Thymus (tissue), 11 donors: ENCODE measurements at regions not wholly inside any gene's neighbourhood (a gene's known extent, or its start where the extent isn't known, plus 50 kb on each side); places are given as distances from the start of the nearest gene placed in this dataset.

Experiments used
- DNase-seq, 9 donors: peaks; one replicate each; pipeline ENCODE4 v3.0.0-alpha.2; 2013; ENCODE audit warnings: low spot score in 9 of 9, low read depth in 6 of 9, missing footprints in 1 of 9
- H3K27ac ChIP-seq, 2 donors: one replicate each; pipeline ENCODE4 v1.5.1; 2013; ENCODE audit warnings: control low read depth in 1 of 2, low read depth in 1 of 2, low read length in 1 of 2, mild to moderate bottlenecking in 1 of 2, moderate library complexity in 1 of 2
- H3K27me3 ChIP-seq, 2 donors: one replicate each; pipeline ENCODE4 v1.5.1; 2013; ENCODE audit warnings: low read length in 1 of 2; ENCODE audit not compliant: control insufficient read depth in 2 of 2, insufficient read depth in 1 of 2
- H3K36me3 ChIP-seq, 2 donors: one replicate each; pipeline ENCODE4 v1.5.1; 2013; ENCODE audit warnings: low read length in 1 of 2, mild to moderate bottlenecking in 1 of 2, moderate library complexity in 1 of 2; ENCODE audit not compliant: control insufficient read depth in 2 of 2, insufficient read depth in 2 of 2
- H3K4me1 ChIP-seq, 2 donors: one replicate each; pipeline ENCODE4 v1.5.1; 2013; ENCODE audit warnings: low read length in 2 of 2; ENCODE audit not compliant: control insufficient read depth in 2 of 2, insufficient read depth in 2 of 2
- H3K4me3 ChIP-seq, 2 donors: one replicate each; pipeline ENCODE4 v1.5.1; 2013; ENCODE audit warnings: low read length in 2 of 2, control low read depth in 1 of 2, mild to moderate bottlenecking in 1 of 2
- H3K9me3 ChIP-seq, 2 donors: one replicate each; pipeline ENCODE4 v1.5.1; 2013; ENCODE audit warnings: low read length in 1 of 2, mild to moderate bottlenecking in 1 of 2; ENCODE audit not compliant: control insufficient read depth in 2 of 2, insufficient read depth in 1 of 2
- WGBS: extraction: QIAGEN DNeasy Blood & Tissue Kit; methylation state at CpG from one replicate; pipeline ENCODE4 v1.1.7; 2013; 5-methylcytosine and 5-hydroxymethylcytosine counted together
- donor health status: healthy.

- Histone ChIP-seq H3K27me3 (no peaks in the 10 kb centered on the region), H3K4me1 (no peaks in the 10 kb centered on the region), H3K9me3 (no peaks in the 10 kb centered on the region), H3K36me3 (no peaks in the 10 kb centered on the region), H3K4me3 (no peak overlapping the region), H3K27ac (no peak overlapping the region)
- DNase-seq: no peak
- 95% methylated on average over 4 of the region's 4 CpGs for WGBS
Observed at GRCh38 chr3:150057227-150057626, 86.5 kb upstream of the PFN2 start.

- no peaks in the 10 kb centered on the region for H3K27me3 ChIP-seq
- no peak overlapping the region for H3K27ac ChIP-seq
- H3K4me3 ChIP-seq: no peak overlapping the region
- 95% methylated on average over 6 of the region's 6 CpGs for WGBS
- H3K4me1 ChIP-seq: no peaks in the 10 kb centered on the region
- no peaks in the 10 kb centered on the region for H3K36me3 ChIP-seq
- DNase-seq: no peak
- no peaks in the 10 kb centered on the region for H3K9me3 ChIP-seq
Observed at GRCh38 chr3:150055332-150055731, 84.6 kb upstream of the PFN2 start.

DNA sequence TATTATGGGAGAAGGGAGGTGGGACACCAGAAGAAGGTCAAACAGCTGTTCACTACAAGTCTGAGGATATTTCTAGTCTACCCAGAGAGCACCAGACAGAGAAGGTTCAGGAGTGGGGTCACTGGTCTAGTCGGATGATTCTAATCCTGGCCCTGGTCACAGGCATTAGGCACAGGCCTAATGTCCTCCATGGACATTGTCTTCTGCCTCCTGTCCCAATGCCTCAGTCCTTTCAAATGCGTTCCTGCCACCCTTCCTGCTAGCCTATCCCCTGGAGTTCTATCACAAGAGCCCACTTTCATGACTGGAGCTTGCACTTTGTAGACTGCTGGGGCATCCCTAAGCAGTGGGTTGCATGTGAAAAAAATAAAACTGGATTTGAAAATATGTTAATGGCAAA, 83.9 kb upstream of the PFN2 start:
- Histone ChIP-seq H3K36me3 (no peaks in the 10 kb centered on the region), H3K27me3 (no peaks in the 10 kb centered on the region), H3K27ac (no peak overlapping the region), H3K4me3 (no peak overlapping the region), H3K9me3 (no peaks in the 10 kb centered on the region), H3K4me1 (no peaks in the 10 kb centered on the region)
- 96% methylated on average over 2 of the region's 2 CpGs for WGBS
- no peak for DNase-seq

DNA sequence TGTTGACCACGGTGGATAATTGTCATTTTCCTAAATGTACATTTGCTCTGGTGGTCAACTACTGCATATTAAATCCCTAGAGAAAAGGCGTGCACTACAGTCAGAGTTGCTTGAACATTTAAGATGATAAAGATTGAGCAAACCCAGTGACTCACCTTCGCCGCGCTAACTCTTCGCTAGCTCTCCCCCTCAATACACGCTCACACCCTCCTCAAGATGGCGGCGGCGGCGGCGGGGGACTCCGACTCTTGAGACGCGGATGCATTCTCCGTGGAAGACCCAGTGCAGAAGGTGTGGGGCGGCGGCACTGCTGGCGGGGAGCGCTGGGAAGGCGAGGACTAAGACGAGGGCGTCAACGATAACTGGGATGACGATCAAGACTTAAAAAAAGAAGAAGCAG, 79.8 kb upstream of the PFN2 start:
- 95% methylated on average over 25 of the region's 25 CpGs for WGBS
- H3K9me3 ChIP-seq: no peaks in the 10 kb centered on the region
- DNase-seq: no peak

DNA sequence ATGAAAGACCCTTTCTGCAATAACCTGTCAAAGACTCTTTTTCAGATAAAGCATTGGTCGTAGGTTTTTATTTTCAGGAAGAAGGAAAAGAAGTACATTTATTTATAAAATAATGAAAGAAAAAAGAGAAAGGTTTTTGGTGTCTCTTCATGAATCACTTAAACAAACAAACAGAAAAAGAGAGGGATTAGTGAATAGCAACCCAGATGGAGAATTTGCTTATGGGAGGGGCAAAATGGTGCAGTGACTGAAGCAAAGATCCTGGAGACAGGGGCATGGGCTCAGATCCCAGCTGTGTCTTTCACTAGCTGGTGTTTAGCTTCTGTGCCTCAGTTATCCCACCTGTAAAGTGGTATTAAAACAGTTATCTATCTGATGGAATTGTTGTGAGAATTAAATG, 78.6 kb upstream of the PFN2 start:
- DNase-seq: no peak

More for the DNA sequence above, 79.8 kb upstream of the PFN2 start:
- H3K27ac ChIP-seq: no peak overlapping the region
- H3K4me3 ChIP-seq: no peak overlapping the region
- H3K4me1 ChIP-seq: no peaks in the 10 kb centered on the region
- H3K27me3 ChIP-seq: no peaks in the 10 kb centered on the region
- no peaks in the 10 kb centered on the region for H3K36me3 ChIP-seq

GRCh38 chr3:150041877-150042276, 71.2 kb upstream of the PFN2 start:
- no peak for DNase-seq
- Histone ChIP-seq H3K36me3 (no peaks in the 10 kb centered on the region), H3K4me3 (no peak overlapping the region), H3K4me1 (no peaks in the 10 kb centered on the region), H3K9me3 (peaks cover 0 to 5% of the 10 kb centered on the region in 2 donors), H3K27ac (no peak overlapping the region), H3K27me3 (no peaks in the 10 kb centered on the region)
- 96% methylated on average over 3 of the region's 3 CpGs for WGBS

More for the DNA sequence above, 78.6 kb upstream of the PFN2 start:
- Histone ChIP-seq H3K4me1 (no peaks in the 10 kb centered on the region), H3K36me3 (no peaks in the 10 kb centered on the region), H3K27ac (no peak overlapping the region), H3K4me3 (no peak overlapping the region), H3K27me3 (no peaks in the 10 kb centered on the region), H3K9me3 (no peaks in the 10 kb centered on the region)
- 98% methylated on average over 1 of the region's 1 CpG for WGBS

- 93% methylated on average over 4 of the region's 4 CpGs for WGBS
- peaks cover 0 to 5% of the 10 kb centered on the region in 2 donors for H3K9me3 ChIP-seq
- DNase-seq: no peak
- no peaks in the 10 kb centered on the region for H3K4me1 ChIP-seq
- H3K4me3 ChIP-seq: no peak overlapping the region
- H3K27ac ChIP-seq: no peak overlapping the region
- no peaks in the 10 kb centered on the region for H3K27me3 ChIP-seq
- no peaks in the 10 kb centered on the region for H3K36me3 ChIP-seq
Observed at GRCh38 chr3:150040097-150040496, 69.4 kb upstream of the PFN2 start.

- Histone ChIP-seq H3K36me3 (no peaks in the 10 kb centered on the region), H3K4me1 (no peaks in the 10 kb centered on the region), H3K9me3 (peaks cover 0 to 5% of the 10 kb centered on the region in 2 donors), H3K27me3 (no peaks in the 10 kb centered on the region), H3K27ac (no peak overlapping the region), H3K4me3 (no peak overlapping the region)
- WGBS: 97% methylated on average over 6 of the region's 6 CpGs
- DNase-seq: no peak
Observed at GRCh38 chr3:150038830-150039229, 68.1 kb upstream of the PFN2 start.

DNA sequence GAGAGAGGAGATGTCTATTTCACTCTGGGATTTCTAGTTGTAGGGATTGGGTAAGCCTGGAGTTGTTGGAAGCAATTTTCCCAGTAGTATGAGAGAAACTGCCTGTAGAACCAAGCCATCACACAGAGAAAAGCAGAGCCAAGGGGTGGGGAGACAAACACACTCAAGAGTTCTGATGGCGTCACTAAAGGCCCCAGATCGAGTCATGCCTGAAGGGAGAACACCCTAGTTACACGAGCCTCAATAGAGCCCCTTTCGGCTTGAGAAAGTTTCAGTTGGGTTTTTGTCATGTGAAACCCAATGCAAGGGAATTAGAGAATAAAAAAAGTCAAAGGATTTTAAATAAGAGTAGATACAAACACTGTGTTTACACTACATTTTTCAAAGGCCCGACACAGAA, 66.1 kb upstream of the PFN2 start:
- H3K27ac ChIP-seq: no peak overlapping the region
- H3K36me3 ChIP-seq: no peaks in the 10 kb centered on the region
- no peaks in the 10 kb centered on the region for H3K4me1 ChIP-seq
- no peaks in the 10 kb centered on the region for H3K27me3 ChIP-seq
- peaks cover 0 to 3% of the 10 kb centered on the region in 2 donors for H3K9me3 ChIP-seq
- 96% methylated on average over 5 of the region's 5 CpGs for WGBS
- no peak overlapping the region for H3K4me3 ChIP-seq
- DNase-seq: no peak
